Upper lobe of left lung (tissue), 6 donors: ENCODE measurements at regions not wholly inside any gene's neighbourhood (a gene's known extent, or its start where the extent isn't known, plus 50 kb on each side); places are given as distances from the start of the nearest gene placed in this dataset.

Source experiments
- ATAC-seq, 2 donors: fragments of 200-7000 bp; cut with Tn5 transposase; one replicate each; pipeline ENCODE4 v1.9.1; 2022; ENCODE audit warnings: mild to moderate bottlenecking in 2 of 2, moderate library complexity in 2 of 2; ENCODE audit not compliant: low FRiP score in 2 of 2
- DNase-seq, 2 donors: peaks; one replicate each; pipeline ENCODE4 v3.0.0-alpha.2; 2019 to 2020
- H3K27ac ChIP-seq, 4 donors: fragments of 200-600 bp; sonication (generic); one replicate each; pipeline ENCODE4 v1.5.1; 2016 to 2019
- H3K27me3 ChIP-seq, 4 donors: fragments of 200-600 bp; sonication (generic); one replicate each; pipeline ENCODE4 v1.5.1; 2017 to 2019
- H3K36me3 ChIP-seq, 4 donors: fragments of 200-600 bp; sonication (generic); one replicate each; pipeline ENCODE4 v1.5.1; 2016 to 2019
- H3K4me1 ChIP-seq, 4 donors: fragments of 200-600 bp; sonication (generic); one replicate each; pipeline ENCODE4 v1.5.1; 2018 to 2019
- H3K4me3 ChIP-seq, 4 donors: fragments of 200-600 bp; sonication (generic); one replicate each; pipeline ENCODE4 v1.5.1; 2017 to 2019; ENCODE audit warnings: mild to moderate bottlenecking in 2 of 4, moderate library complexity in 1 of 4
- H3K9me3 ChIP-seq, 4 donors: fragments of 200-600 bp; sonication (generic); one replicate each; pipeline ENCODE4 v1.5.1; 2018 to 2019
- EP300 ChIP-seq, 4 donors: sonication (generic); formaldehyde crosslinking; IDR thresholded peaks; one replicate each; pipeline ENCODE4 v1.5.1; 2017; ENCODE audit warnings: antibody characterized with exemption in 4 of 4, control low read depth in 2 of 4
- POLR2A ChIP-seq, 4 donors: fragments of 450-650 bp; IDR thresholded peaks; one replicate each; pipeline ENCODE4 v1.5.1; 2016 to 2017; ENCODE audit warnings: antibody characterized with exemption in 4 of 4, mild to moderate bottlenecking in 2 of 4
- POLR2AphosphoS5 ChIP-seq, 2 donors: sonication (generic); formaldehyde crosslinking; IDR thresholded peaks; one replicate each; pipeline ENCODE4 v1.5.1; 2017; ENCODE audit warnings: antibody characterized with exemption in 2 of 2
- WGBS, 2 donors: methylation state at CpG; one replicate each; pipeline ENCODE4 v1.1.5; 2017 to 2018; 5-methylcytosine and 5-hydroxymethylcytosine counted together
- TF ChIP-seq, protein P1 (sequence below), 6 experiments: fragments of 450-650 bp in 4 of 6; fragments of 200-600 bp in 2 of 6; sonication (generic) in 2 of 6; IDR thresholded peaks; one replicate each; pipeline ENCODE4 v1.5.1; 2016 to 2019; ENCODE audit warnings: antibody characterized with exemption in 6 of 6
- donor health status: DM: no; HTN: no; CAD: no; lungs with moderate emphysema.
- donor health status: DM: no; HTN: yes; CAD: no; lungs with severe emphysema.

DNA sequence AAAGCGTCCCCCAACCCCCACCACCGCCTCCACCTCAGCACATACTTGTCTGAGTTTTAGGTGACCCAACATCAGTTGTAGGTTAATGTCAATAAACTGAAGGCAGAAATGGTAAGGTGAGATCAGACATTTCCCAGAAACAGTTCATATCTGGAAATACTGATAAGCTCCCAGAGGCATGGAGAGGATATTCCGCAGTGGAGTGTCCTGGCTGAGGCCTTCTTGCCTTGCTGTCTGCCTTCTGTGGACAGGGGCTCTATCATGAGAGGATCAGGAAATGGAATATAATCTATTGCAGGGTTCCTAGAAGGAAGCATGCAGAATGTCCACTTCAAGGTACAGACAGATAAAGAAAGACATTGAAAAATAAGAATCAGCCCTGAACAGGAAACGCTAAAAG lies 473.3 kb upstream of the MKI67 start:
- no peak overlapping the region for H3K4me3 ChIP-seq
- H3K27ac ChIP-seq, result no peak overlapping the region
- H3K4me1 ChIP-seq, result no peaks in the 10 kb centered on the region
- no peak for TF ChIP-seq EP300 (IDR thresholded peaks at IDR 0.05)
- TF ChIP-seq POLR2A (IDR thresholded peaks at IDR 0.05), result no peak
- no peak for TF ChIP-seq POLR2AphosphoS5 (IDR thresholded peaks at IDR 0.05)
- no peaks in the 10 kb centered on the region for H3K27me3 ChIP-seq
- no peaks in the 10 kb centered on the region for H3K9me3 ChIP-seq
- DNase-seq (no peak), ATAC-seq (no peak)
- 76 to 80% methylated on average over 4 of the region's 4 CpGs for WGBS, 2 donors
- no peaks in the 10 kb centered on the region for H3K36me3 ChIP-seq

DNA sequence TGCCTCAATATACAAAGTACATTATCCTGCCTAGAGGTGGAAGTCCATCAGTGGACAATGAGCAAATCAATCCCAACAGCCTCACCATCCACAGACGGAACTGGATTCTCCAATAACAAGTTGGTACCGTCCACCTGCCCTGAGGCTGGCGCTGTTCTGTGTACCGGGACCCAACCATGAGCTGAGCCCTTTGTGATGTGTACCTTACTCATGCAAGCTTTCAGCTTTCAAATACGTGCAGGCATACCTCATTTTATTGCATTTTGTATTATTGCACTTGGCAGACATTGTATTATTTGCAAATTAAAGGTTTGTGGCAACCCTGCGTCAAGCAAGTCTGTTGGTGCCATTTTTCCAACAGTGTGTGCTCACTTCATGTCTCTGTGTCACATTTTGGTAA lies 476.0 kb upstream of the MKI67 start:
- ATAC-seq, result no peak
- no peak overlapping the region for H3K27ac ChIP-seq
- TF ChIP-seq, protein P1, sequence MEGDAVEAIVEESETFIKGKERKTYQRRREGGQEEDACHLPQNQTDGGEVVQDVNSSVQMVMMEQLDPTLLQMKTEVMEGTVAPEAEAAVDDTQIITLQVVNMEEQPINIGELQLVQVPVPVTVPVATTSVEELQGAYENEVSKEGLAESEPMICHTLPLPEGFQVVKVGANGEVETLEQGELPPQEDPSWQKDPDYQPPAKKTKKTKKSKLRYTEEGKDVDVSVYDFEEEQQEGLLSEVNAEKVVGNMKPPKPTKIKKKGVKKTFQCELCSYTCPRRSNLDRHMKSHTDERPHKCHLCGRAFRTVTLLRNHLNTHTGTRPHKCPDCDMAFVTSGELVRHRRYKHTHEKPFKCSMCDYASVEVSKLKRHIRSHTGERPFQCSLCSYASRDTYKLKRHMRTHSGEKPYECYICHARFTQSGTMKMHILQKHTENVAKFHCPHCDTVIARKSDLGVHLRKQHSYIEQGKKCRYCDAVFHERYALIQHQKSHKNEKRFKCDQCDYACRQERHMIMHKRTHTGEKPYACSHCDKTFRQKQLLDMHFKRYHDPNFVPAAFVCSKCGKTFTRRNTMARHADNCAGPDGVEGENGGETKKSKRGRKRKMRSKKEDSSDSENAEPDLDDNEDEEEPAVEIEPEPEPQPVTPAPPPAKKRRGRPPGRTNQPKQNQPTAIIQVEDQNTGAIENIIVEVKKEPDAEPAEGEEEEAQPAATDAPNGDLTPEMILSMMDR (IDR thresholded peaks at IDR 0.05), result no peak
- no peak for TF ChIP-seq EP300 (IDR thresholded peaks at IDR 0.05)
- no peak for TF ChIP-seq POLR2AphosphoS5 (IDR thresholded peaks at IDR 0.05)
- TF ChIP-seq POLR2A (IDR thresholded peaks at IDR 0.05), result no peak
- no peaks in the 10 kb centered on the region for H3K9me3 ChIP-seq
- no peak for DNase-seq
- no peaks in the 10 kb centered on the region for H3K4me1 ChIP-seq
- H3K4me3 ChIP-seq, result no peak overlapping the region
- H3K27me3 ChIP-seq, result no peaks in the 10 kb centered on the region
- no peaks in the 10 kb centered on the region for H3K36me3 ChIP-seq
- 88% methylated on average over 6 of the region's 6 CpGs for WGBS, 2 donors

GRCh38 chr10:128604025-128604424 lies 477.8 kb upstream of the MKI67 start:
- H3K4me1 ChIP-seq, result no peaks in the 10 kb centered on the region
- no peak for DNase-seq
- H3K9me3 ChIP-seq, result no peaks in the 10 kb centered on the region
- WGBS, 2 donors, result 85 to 94% methylated on average over 13 of the region's 13 CpGs
- H3K36me3 ChIP-seq, result no peaks in the 10 kb centered on the region
- no peaks in the 10 kb centered on the region for H3K27me3 ChIP-seq
- ATAC-seq, result no peak
- H3K27ac ChIP-seq, result no peak overlapping the region
- TF ChIP-seq POLR2AphosphoS5 (IDR thresholded peaks at IDR 0.05), result no peak
- no peak for TF ChIP-seq POLR2A (IDR thresholded peaks at IDR 0.05)
- TF ChIP-seq, protein P1 (IDR thresholded peaks at IDR 0.05), result no peak
- no peak for TF ChIP-seq EP300 (IDR thresholded peaks at IDR 0.05)
- H3K4me3 ChIP-seq, result no peak overlapping the region

DNA sequence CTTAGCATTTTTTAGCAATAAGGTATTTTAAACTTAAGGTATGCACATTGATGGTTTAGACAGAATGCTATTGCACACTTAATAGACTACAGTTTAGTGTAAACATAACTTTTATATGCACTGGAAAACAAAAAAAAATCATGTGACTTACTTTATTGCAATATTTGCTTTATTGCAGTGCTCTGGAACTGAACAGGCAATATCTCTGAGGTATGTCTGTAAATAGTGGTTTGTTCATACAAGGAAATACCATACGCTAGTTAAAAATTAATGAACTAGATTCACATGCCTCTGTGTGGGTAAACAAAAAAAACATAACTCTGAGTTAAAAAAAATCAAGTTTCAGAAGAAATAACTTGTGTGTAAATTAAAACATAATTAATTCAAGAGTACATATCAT lies 479.0 kb upstream of the MKI67 start:
- no peak for ATAC-seq
- 38 to 63% methylated on average over 1 of the region's 1 CpG for WGBS, 2 donors
- H3K36me3 ChIP-seq, result no peaks in the 10 kb centered on the region
- H3K9me3 ChIP-seq, result no peaks in the 10 kb centered on the region
- no peak overlapping the region for H3K4me3 ChIP-seq
- no peaks in the 10 kb centered on the region for H3K4me1 ChIP-seq
- DNase-seq, result no peak
- TF ChIP-seq, protein P1 (IDR thresholded peaks at IDR 0.05), result no peak
- TF ChIP-seq EP300 (IDR thresholded peaks at IDR 0.05) (no peak), POLR2AphosphoS5 (IDR thresholded peaks at IDR 0.05) (no peak)
- H3K27ac ChIP-seq, result no peak overlapping the region
- no peaks in the 10 kb centered on the region for H3K27me3 ChIP-seq

DNA sequence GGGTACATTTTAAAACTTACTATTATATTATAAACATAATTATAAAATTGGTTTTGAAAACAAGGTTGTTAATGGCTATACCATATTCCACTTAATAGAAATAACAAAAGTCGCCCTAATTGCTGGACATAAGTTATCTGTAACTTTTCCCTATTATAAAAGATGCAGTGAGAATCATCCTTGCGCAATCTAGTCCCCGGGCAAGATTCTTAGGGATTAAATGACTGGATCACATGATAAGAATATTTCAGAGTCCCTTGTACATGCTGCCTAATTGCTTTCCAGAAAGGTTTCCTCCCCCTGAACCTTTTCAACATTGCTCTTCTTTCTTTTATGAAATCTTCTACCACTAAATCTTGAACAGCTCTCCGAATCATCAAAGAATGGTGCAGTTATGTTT lies 479.8 kb upstream of the MKI67 start:
- no peak overlapping the region for H3K27ac ChIP-seq
- WGBS, 2 donors, result 75 to 81% methylated on average over 4 of the region's 4 CpGs
- no peak for DNase-seq

More for the DNA sequence above, 479.8 kb upstream of the MKI67 start:
- no peak for ATAC-seq
- Histone ChIP-seq H3K4me1 (no peaks in the 10 kb centered on the region), H3K4me3 (no peak overlapping the region), H3K27me3 (no peaks in the 10 kb centered on the region), H3K9me3 (no peaks in the 10 kb centered on the region), H3K36me3 (no peaks in the 10 kb centered on the region)
- no peak for TF ChIP-seq EP300 (IDR thresholded peaks at IDR 0.05)
- TF ChIP-seq POLR2AphosphoS5 (IDR thresholded peaks at IDR 0.05), result no peak
- no peak for TF ChIP-seq POLR2A (IDR thresholded peaks at IDR 0.05)
- TF ChIP-seq, protein P1 (IDR thresholded peaks at IDR 0.05), result no peak
